Mammary epithelial cell (primary cell): ENCODE measurements at regions not wholly inside any gene's neighbourhood (a gene's known extent, or its start where the extent isn't known, plus 50 kb on each side); places are given as distances from the start of the nearest gene placed in this dataset.

Experiments
- EZH2 ChIP-seq: IDR thresholded peaks from 2 replicates; pipeline ENCODE4 v1.6.1; 2012; ENCODE audit warnings: low read length, inconsistent platforms, borderline replicate concordance
- TF ChIP-seq, protein P1 (sequence below), 2 donors: IDR thresholded peaks in 1 of 2; conservative IDR thresholded peaks in 1 of 2; 2 replicates each; pipeline ENCODE4 v1.5.1; 2011 to 2012; ENCODE audit warnings: inconsistent platforms in 2 of 2, low read length in 2 of 2, mild to moderate bottlenecking in 2 of 2, control low read depth in 1 of 2, low read depth in 1 of 2; ENCODE audit not compliant: insufficient read depth in 1 of 2; ENCODE audit errors: extremely low read depth in 1 of 2

DNA sequence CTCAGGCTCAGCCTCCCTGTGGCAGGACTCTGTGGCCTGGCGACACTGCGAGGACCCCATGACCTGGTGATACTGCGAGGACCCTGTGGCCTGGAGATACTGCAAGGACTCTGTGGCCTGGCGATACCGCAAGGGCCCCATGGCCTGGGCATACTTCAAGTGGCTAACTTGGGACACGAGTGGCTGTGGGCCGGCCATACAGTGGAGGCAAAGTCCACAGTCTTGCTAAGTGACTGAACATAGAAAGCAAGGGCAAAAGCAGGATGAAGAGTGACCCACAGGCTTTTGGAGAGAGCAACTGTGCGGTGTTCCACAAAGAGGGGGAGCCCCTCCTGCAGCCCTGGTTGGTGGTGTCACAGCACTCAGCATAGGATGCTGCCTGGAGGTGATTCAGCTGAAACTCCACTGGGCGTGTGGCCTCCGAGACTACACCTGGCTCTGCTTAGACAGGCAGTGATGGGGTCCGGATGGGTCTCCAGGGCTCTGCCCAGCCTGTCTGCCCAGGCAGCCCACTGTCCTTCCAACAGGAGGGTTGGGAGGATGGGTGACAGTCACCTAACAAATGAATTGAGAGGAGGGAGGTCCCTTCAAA lies 691.0 kb upstream of the HS6ST1 start:
- TF ChIP-seq, protein P1, sequence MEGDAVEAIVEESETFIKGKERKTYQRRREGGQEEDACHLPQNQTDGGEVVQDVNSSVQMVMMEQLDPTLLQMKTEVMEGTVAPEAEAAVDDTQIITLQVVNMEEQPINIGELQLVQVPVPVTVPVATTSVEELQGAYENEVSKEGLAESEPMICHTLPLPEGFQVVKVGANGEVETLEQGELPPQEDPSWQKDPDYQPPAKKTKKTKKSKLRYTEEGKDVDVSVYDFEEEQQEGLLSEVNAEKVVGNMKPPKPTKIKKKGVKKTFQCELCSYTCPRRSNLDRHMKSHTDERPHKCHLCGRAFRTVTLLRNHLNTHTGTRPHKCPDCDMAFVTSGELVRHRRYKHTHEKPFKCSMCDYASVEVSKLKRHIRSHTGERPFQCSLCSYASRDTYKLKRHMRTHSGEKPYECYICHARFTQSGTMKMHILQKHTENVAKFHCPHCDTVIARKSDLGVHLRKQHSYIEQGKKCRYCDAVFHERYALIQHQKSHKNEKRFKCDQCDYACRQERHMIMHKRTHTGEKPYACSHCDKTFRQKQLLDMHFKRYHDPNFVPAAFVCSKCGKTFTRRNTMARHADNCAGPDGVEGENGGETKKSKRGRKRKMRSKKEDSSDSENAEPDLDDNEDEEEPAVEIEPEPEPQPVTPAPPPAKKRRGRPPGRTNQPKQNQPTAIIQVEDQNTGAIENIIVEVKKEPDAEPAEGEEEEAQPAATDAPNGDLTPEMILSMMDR (conservative IDR thresholded peaks at IDR 0.05 in 1 of 2, IDR thresholded peaks at IDR 0.05 in 1 of 2; ENCODE audit: extremely low read depth in 1 of 2, insufficient read depth in 1 of 2, low read depth in 1 of 2, low read length in 2 of 2) = no peak
- TF ChIP-seq EZH2 = no peak
